ENCODE measurements at regions not wholly inside any gene's neighbourhood (a gene's known extent, or its start where the extent isn't known, plus 50 kb on each side); places are given as distances from the start of the nearest gene placed in this dataset.

DNA sequence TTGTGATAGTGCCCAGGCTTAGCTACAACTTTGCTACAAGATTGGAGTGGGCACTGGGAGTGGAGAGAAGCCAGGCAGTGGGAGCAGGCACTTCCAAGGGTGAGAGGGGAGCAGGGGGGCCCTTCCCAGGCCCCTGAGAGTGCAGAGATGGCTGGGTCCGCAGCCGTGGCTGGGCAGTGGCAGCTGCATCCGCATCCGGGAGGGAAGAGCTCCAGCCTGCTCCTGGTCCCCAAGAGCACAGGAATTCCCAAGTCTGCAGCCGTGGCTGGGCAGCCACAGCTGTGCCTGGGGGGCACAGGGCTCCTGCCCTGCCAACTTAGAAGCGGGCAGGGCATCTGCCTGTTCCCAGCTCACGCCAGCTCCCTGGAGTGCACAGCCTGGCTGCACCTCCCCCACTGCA, 124.1 kb upstream of the POM121L12 start:
- Histone ChIP-seq H3K4me1 (no peaks in the 10 kb centered on the region), H3K27me3 (no peaks in the 10 kb centered on the region)
- TF ChIP-seq, protein P1, sequence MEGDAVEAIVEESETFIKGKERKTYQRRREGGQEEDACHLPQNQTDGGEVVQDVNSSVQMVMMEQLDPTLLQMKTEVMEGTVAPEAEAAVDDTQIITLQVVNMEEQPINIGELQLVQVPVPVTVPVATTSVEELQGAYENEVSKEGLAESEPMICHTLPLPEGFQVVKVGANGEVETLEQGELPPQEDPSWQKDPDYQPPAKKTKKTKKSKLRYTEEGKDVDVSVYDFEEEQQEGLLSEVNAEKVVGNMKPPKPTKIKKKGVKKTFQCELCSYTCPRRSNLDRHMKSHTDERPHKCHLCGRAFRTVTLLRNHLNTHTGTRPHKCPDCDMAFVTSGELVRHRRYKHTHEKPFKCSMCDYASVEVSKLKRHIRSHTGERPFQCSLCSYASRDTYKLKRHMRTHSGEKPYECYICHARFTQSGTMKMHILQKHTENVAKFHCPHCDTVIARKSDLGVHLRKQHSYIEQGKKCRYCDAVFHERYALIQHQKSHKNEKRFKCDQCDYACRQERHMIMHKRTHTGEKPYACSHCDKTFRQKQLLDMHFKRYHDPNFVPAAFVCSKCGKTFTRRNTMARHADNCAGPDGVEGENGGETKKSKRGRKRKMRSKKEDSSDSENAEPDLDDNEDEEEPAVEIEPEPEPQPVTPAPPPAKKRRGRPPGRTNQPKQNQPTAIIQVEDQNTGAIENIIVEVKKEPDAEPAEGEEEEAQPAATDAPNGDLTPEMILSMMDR (IDR thresholded peaks at IDR 0.05; ENCODE audit: low read depth, low read length): no peak

GRCh38 chr7:52909935-52910334, 125.5 kb upstream of the POM121L12 start:
- Histone ChIP-seq H3K9me3 (no peaks in the 10 kb centered on the region), H3K36me3 (no peaks in the 10 kb centered on the region), H3K4me3 (ENCODE audit: low read depth, low read length) (no peak overlapping the region), H3K27me3 (no peaks in the 10 kb centered on the region), H3K4me1 (no peaks in the 10 kb centered on the region)
- TF ChIP-seq, protein P1 (IDR thresholded peaks at IDR 0.05; ENCODE audit: low read depth, low read length): no peak
- no peak for DNase-seq

More for the DNA sequence above, 124.1 kb upstream of the POM121L12 start:
- H3K36me3 ChIP-seq: no peaks in the 10 kb centered on the region
- H3K9me3 ChIP-seq: no peaks in the 10 kb centered on the region
- no peak for DNase-seq
- no peak overlapping the region for H3K4me3 ChIP-seq (ENCODE audit: low read depth, low read length)

DNA sequence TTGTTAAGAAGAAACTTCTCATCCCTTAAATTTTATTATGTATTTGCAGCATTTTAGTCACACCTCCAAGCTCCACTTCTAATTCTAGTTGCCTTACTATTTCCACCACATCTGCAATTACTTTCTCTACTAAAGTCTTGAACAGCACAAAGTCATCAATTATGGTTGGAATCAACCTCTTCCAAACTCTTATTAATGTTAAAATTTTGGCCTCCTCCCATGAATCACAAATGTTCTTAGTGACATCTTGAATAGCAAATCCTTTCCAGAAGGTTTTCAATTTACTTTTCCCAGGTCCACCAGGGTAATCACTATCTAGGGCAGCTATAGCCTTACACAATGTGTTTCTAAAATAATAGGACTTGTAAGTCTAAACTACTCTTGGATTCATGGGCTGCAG, 126.3 kb upstream of the POM121L12 start:
- Histone ChIP-seq H3K4me3 (ENCODE audit: low read depth, low read length) (no peak overlapping the region), H3K9me3 (no peaks in the 10 kb centered on the region), H3K4me1 (no peaks in the 10 kb centered on the region), H3K27me3 (no peaks in the 10 kb centered on the region), H3K36me3 (no peaks in the 10 kb centered on the region)
- TF ChIP-seq, protein P1 (IDR thresholded peaks at IDR 0.05; ENCODE audit: low read depth, low read length): no peak
- no peak for DNase-seq

GRCh38 chr7:52897713-52898112, 137.7 kb upstream of the POM121L12 start:
- TF ChIP-seq, protein P1 (IDR thresholded peaks at IDR 0.05; ENCODE audit: low read depth, low read length): no peak
- no peak for DNase-seq
- Histone ChIP-seq H3K9me3 (no peaks in the 10 kb centered on the region), H3K4me1 (no peaks in the 10 kb centered on the region), H3K4me3 (ENCODE audit: low read depth, low read length) (no peak overlapping the region), H3K36me3 (no peaks in the 10 kb centered on the region), H3K27me3 (no peaks in the 10 kb centered on the region)

DNA sequence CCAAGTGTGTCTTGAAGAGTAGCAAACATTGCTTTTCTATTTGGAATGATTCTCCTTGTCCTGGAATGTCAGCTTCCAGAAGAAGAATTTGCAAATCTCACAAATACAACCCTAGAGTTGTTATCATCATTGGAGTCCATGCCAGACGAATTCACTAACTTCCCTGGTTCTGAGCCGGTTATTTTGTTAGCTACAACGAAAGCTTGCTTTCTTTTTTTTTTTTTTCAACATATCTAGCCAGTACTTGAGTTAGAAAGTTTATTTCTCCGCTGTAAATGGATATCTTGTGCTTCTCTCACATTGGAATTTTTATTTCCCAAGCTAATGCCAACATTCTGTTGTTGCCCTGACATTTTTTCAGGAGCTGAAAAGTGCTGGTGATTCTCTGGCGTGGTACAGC, 138.1 kb upstream of the POM121L12 start:
- DNase-seq: no peak
- H3K36me3 ChIP-seq: no peaks in the 10 kb centered on the region
- no peaks in the 10 kb centered on the region for H3K9me3 ChIP-seq
- no peaks in the 10 kb centered on the region for H3K27me3 ChIP-seq
- H3K4me3 ChIP-seq (ENCODE audit: low read depth, low read length): no peak overlapping the region
- TF ChIP-seq, protein P1 (IDR thresholded peaks at IDR 0.05; ENCODE audit: low read depth, low read length): no peak
- no peaks in the 10 kb centered on the region for H3K4me1 ChIP-seq

DNA sequence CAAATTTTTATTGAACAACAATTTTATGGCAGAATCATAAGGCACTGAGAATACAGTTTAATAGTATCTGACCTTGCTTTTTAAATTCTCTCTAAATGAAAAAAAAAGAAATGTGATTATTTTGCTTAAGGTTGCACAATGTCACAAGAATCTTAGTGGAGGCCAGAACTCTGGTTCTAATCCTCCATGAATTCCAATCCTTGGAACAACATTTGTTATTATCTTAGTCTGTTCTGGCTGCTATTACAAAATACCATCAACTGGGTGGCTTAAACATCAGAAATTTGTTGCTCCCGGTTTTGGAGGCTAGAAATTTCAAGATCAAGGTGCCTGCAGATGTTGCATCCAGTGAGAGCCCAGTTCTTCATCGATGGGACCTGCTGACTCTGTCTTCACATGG, 158.2 kb upstream of the POM121L12 start:
- Histone ChIP-seq H3K9me3 (no peaks in the 10 kb centered on the region), H3K27me3 (no peaks in the 10 kb centered on the region)
- no peak for DNase-seq

More for the DNA sequence above, 158.2 kb upstream of the POM121L12 start:
- Histone ChIP-seq H3K36me3 (no peaks in the 10 kb centered on the region), H3K4me3 (ENCODE audit: low read depth, low read length) (no peak overlapping the region), H3K4me1 (no peaks in the 10 kb centered on the region)
- TF ChIP-seq, protein P1 (IDR thresholded peaks at IDR 0.05; ENCODE audit: low read depth, low read length): no peak

All from BE2C (cell line).